ENCODE measurements at regions not wholly inside any gene's neighbourhood (a gene's known extent, or its start where the extent isn't known, plus 50 kb on each side); places are given as distances from the start of the nearest gene placed in this dataset.

GRCh38 chr10:6694447-6695140 lies 114.5 kb upstream of the PRKCQ start:
- WGBS, 3 donors: 86 to 90% (median 88%) methylated on average over 8 of the region's 8 CpGs
- no peak overlapping the region for H3K4me3 ChIP-seq
- no peak overlapping the region for H3K27ac ChIP-seq
- no peak for TF ChIP-seq CTCF (IDR thresholded peaks at IDR 0.05)
- TF ChIP-seq EP300 (IDR thresholded peaks at IDR 0.05): no peak
- no peak for TF ChIP-seq POLR2A (IDR thresholded peaks at IDR 0.05)
- intact Hi-C loops (cut with DNase I): no loop called here
- no peak for DNase-seq
- no peaks in the 10 kb centered on the region for H3K36me3 ChIP-seq
- no peaks in the 10 kb centered on the region for H3K27me3 ChIP-seq
- H3K9me3 ChIP-seq: no peaks in the 10 kb centered on the region
- no peaks in the 10 kb centered on the region for H3K4me1 ChIP-seq (ENCODE audit: insufficient read depth)

GRCh38 chr10:6692856-6693255 lies 112.8 kb upstream of the PRKCQ start:
- no peaks in the 10 kb centered on the region for H3K27me3 ChIP-seq
- DNase-seq: no peak
- H3K4me3 ChIP-seq: no peak overlapping the region
- H3K27ac ChIP-seq: no peak overlapping the region
- H3K36me3 ChIP-seq: no peaks in the 10 kb centered on the region
- no peaks in the 10 kb centered on the region for H3K9me3 ChIP-seq
- 81 to 94% (median 90%) methylated on average over 7 of the region's 7 CpGs for WGBS, 3 donors
- intact Hi-C loops (cut with DNase I): no loop called here
- TF ChIP-seq CTCF (IDR thresholded peaks at IDR 0.05): no peak
- TF ChIP-seq POLR2A (IDR thresholded peaks at IDR 0.05): no peak
- no peak for TF ChIP-seq EP300 (IDR thresholded peaks at IDR 0.05)
- no peaks in the 10 kb centered on the region for H3K4me1 ChIP-seq (ENCODE audit: insufficient read depth)

- no peak for DNase-seq
- Histone ChIP-seq H3K27ac (no peak overlapping the region), H3K4me1 (ENCODE audit: insufficient read depth) (no peaks in the 10 kb centered on the region), H3K27me3 (no peaks in the 10 kb centered on the region), H3K9me3 (no peaks in the 10 kb centered on the region), H3K4me3 (no peak overlapping the region), H3K36me3 (no peaks in the 10 kb centered on the region)
- 58 to 60% (median 59%) methylated on average over 2 of the region's 2 CpGs for WGBS, 3 donors
- intact Hi-C loops (cut with DNase I): no loop called here
- TF ChIP-seq EP300 (IDR thresholded peaks at IDR 0.05) (no peak), CTCF (IDR thresholded peaks at IDR 0.05) (no peak), POLR2A (IDR thresholded peaks at IDR 0.05) (no peak)
These were observed 112.0 kb upstream of the PRKCQ start for GRCh38 chr10:6692103-6692502.

- no peaks in the 10 kb centered on the region for H3K27me3 ChIP-seq
- 15 to 55% (median 31%) methylated on average over 5 of the region's 5 CpGs for WGBS, 3 donors
- DNase-seq: no peak
- H3K9me3 ChIP-seq: no peaks in the 10 kb centered on the region
- no peak overlapping the region for H3K27ac ChIP-seq
- TF ChIP-seq EP300 (IDR thresholded peaks at IDR 0.05): no peak
- TF ChIP-seq CTCF (IDR thresholded peaks at IDR 0.05): no peak
- no peak for TF ChIP-seq POLR2A (IDR thresholded peaks at IDR 0.05)
- H3K36me3 ChIP-seq: no peaks in the 10 kb centered on the region
- no peak overlapping the region for H3K4me3 ChIP-seq
- H3K4me1 ChIP-seq (ENCODE audit: insufficient read depth): no peaks in the 10 kb centered on the region
- intact Hi-C loops (cut with DNase I): no loop called here
These were observed 109.0 kb upstream of the PRKCQ start for GRCh38 chr10:6689036-6689435.
